Keratinocyte (primary cell): ENCODE measurements at regions not wholly inside any gene's neighbourhood (a gene's known extent, or its start where the extent isn't known, plus 50 kb on each side); places are given as distances from the start of the nearest gene placed in this dataset.
"Not testable (repeated sequence)": the region's sequence is repeated elsewhere in the genome, so short reads cannot be mapped to it uniquely, and the experiment has no call there.

ENCODE experiments used
- DNase-seq: peaks from one replicate; pipeline ENCODE4 v3.0.0-alpha.2; 2011; ENCODE audit warnings: low read depth, missing footprints, low spot score
- FAIRE-seq: peaks from 2 replicates; lab custom pipeline; 2011; peaks lifted over from hg19 to GRCh38; lab: Jason Lieb, UNC
- H2AFZ ChIP-seq: 2 replicates; pipeline ENCODE4 v1.6.0; 2012; ENCODE audit warnings: low read length, control low read depth, inconsistent platforms; ENCODE audit not compliant: control insufficient read depth
- H3K27ac ChIP-seq: 2 replicates; pipeline ENCODE4 v1.5.1; 2011; ENCODE audit warnings: low read length; ENCODE audit not compliant: control insufficient read depth, insufficient read depth
- H3K27me3 ChIP-seq: 3 replicates; pipeline ENCODE4 v1.6.0; 2011; ENCODE audit warnings: low read length; ENCODE audit not compliant: control insufficient read depth, insufficient read depth; ENCODE audit errors: extremely low read depth
- H3K36me3 ChIP-seq, 2 experiments: 2 replicates in 1 of 2; 3 replicates in 1 of 2; pipeline ENCODE4 v1.5.1; 2011; ENCODE audit warnings: low read length in 2 of 2, mild to moderate bottlenecking in 1 of 2; ENCODE audit not compliant: control insufficient read depth in 2 of 2, insufficient read depth in 2 of 2; ENCODE audit errors: extremely low read depth in 1 of 2
- H3K4me1 ChIP-seq: 3 replicates; pipeline ENCODE4 v1.5.1; 2011; ENCODE audit warnings: low read length; ENCODE audit not compliant: control insufficient read depth, insufficient read depth; ENCODE audit errors: extremely low read depth
- H3K4me2 ChIP-seq: 3 replicates; pipeline ENCODE4 v1.6.0; 2011; ENCODE audit warnings: low read depth, low read length; ENCODE audit not compliant: control insufficient read depth, insufficient read depth; ENCODE audit errors: extremely low read depth
- H3K4me3 ChIP-seq, 3 experiments: fragments of 200-600 bp in 1 of 3; sonication (generic) in 1 of 3; 2 replicates in 2 of 3; 3 replicates in 1 of 3; pipeline ENCODE4 v1.5.1; 2011 to 2016; ENCODE audit warnings: low read length in 3 of 3, mild to moderate bottlenecking in 3 of 3, control low read depth in 2 of 3, inconsistent platforms in 1 of 3, low read depth in 1 of 3, mixed read lengths in 1 of 3, mixed run types in 1 of 3, moderate library complexity in 1 of 3; ENCODE audit not compliant: control insufficient read depth in 2 of 3, insufficient read depth in 2 of 3; ENCODE audit errors: extremely low read depth in 1 of 3
- H3K79me2 ChIP-seq: 2 replicates; pipeline ENCODE4 v1.6.0; 2012; ENCODE audit warnings: low read length; ENCODE audit not compliant: control insufficient read depth, insufficient read depth
- H3K9ac ChIP-seq: 3 replicates; pipeline ENCODE4 v1.6.0; 2011; ENCODE audit warnings: low read length; ENCODE audit not compliant: control insufficient read depth, insufficient read depth; ENCODE audit errors: extremely low read depth
- H3K9me1 ChIP-seq: 3 replicates; pipeline ENCODE4 v1.6.0; 2011; ENCODE audit warnings: low read length; ENCODE audit not compliant: control insufficient read depth, insufficient read depth; ENCODE audit errors: extremely low read depth
- H3K9me3 ChIP-seq: 2 replicates; pipeline ENCODE4 v1.5.1; 2012; ENCODE audit warnings: low read depth, low read length; ENCODE audit not compliant: control insufficient read depth
- H4K20me1 ChIP-seq: 3 replicates; pipeline ENCODE4 v1.6.0; 2011; ENCODE audit warnings: low read length; ENCODE audit not compliant: control insufficient read depth, insufficient read depth; ENCODE audit errors: extremely low read depth
- EZH2 ChIP-seq: IDR thresholded peaks from one replicate; pipeline ENCODE4 v1.6.1; 2012; ENCODE audit warnings: inconsistent platforms, mild to moderate bottlenecking, low read length, moderate library complexity
- dilution Hi-C: fragments of 300-500 bp; cut with MboI; formaldehyde crosslinking; loops from one replicate; pipeline ENCODE4 v1.7.0; 2020; ENCODE audit warnings: low sequenced_read_pairs; ENCODE audit not compliant: extremely low pct_ligation_motif_present
- TF ChIP-seq, protein P1 (sequence below), 3 experiments: IDR thresholded peaks in 1 of 3; conservative IDR thresholded peaks in 1 of 3; optimal IDR thresholded peaks in 1 of 3; 2 replicates in 2 of 3; 3 replicates in 1 of 3; pipeline versions ENCODE3 to v1.5.1; 2011; ENCODE audit warnings: low read length in 3 of 3, mild to moderate bottlenecking in 3 of 3, moderate library complexity in 2 of 3, control low read depth in 1 of 3, inconsistent platforms in 1 of 3; ENCODE audit not compliant: insufficient read depth in 2 of 3; ENCODE audit errors: extremely low read depth in 1 of 3

DNA sequence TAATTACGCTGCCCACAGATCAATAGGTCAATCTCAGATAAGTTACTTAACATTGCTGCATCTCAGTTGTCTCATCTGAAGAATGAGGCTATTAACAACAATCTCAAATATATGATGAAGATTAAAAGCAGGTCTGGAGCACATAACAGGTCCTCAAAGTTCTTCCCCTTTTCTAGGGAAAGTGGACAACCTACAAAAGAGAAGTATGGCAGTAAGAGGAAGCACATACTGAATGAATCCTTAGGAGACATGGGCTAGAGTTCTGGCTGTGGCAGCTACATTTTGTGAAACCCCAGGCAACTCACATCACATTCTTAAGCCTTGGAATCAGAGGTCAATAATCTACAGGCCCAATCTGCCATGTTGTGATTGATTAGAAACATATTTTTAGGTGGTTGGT is 180.6 kb downstream of the PCTP start:
- TF ChIP-seq, protein P1, sequence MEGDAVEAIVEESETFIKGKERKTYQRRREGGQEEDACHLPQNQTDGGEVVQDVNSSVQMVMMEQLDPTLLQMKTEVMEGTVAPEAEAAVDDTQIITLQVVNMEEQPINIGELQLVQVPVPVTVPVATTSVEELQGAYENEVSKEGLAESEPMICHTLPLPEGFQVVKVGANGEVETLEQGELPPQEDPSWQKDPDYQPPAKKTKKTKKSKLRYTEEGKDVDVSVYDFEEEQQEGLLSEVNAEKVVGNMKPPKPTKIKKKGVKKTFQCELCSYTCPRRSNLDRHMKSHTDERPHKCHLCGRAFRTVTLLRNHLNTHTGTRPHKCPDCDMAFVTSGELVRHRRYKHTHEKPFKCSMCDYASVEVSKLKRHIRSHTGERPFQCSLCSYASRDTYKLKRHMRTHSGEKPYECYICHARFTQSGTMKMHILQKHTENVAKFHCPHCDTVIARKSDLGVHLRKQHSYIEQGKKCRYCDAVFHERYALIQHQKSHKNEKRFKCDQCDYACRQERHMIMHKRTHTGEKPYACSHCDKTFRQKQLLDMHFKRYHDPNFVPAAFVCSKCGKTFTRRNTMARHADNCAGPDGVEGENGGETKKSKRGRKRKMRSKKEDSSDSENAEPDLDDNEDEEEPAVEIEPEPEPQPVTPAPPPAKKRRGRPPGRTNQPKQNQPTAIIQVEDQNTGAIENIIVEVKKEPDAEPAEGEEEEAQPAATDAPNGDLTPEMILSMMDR (optimal IDR thresholded peaks at IDR 0.05 in 1 of 3, IDR thresholded peaks at IDR 0.05 in 1 of 3, conservative IDR thresholded peaks at IDR 0.05 in 1 of 3; ENCODE audit: extremely low read depth in 1 of 3, insufficient read depth in 2 of 3, low read length in 3 of 3), result no peak
- no peak for TF ChIP-seq EZH2
- H3K27ac ChIP-seq, result no peak overlapping the region
- H4K20me1 ChIP-seq, result no peaks in the 10 kb centered on the region
- dilution Hi-C loops, result no loop called here
- H3K9me1 ChIP-seq, result no peaks in the 10 kb centered on the region
- H3K27me3 ChIP-seq, result no peaks in the 10 kb centered on the region
- H3K9ac ChIP-seq, result no peak overlapping the region
- H2AFZ ChIP-seq, result no peak overlapping the region
- H3K9me3 ChIP-seq, result no peaks in the 10 kb centered on the region
- no peaks in the 10 kb centered on the region for H3K79me2 ChIP-seq
- H3K4me2 ChIP-seq, result no peak overlapping the region
- FAIRE-seq (no peak), DNase-seq (no peak)
- no peaks in the 10 kb centered on the region for H3K4me1 ChIP-seq
- no peak overlapping the region for H3K4me3 ChIP-seq
- H3K36me3 ChIP-seq, result no peaks in the 10 kb centered on the region

DNA sequence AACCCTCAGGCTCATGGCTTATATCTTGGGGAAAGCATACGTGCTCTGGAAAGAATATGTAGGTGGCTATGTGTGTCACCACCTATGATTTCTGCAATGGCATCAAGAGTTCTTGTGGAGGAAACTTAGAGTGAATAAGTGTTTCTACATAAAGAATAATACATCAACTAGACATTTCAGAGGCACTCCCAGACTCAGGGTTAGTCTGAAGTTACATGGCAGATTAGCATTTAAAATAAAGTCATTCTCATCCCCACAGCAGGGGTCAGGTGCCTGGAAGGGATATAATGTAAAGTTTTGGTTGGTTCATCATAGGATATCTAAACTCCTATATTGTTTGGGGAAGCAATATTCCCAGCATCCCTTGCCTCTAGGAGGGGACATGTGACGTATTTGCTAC is 182.1 kb downstream of the PCTP start:
- H3K9me3 ChIP-seq, result no peaks in the 10 kb centered on the region
- no peak overlapping the region for H3K27ac ChIP-seq
- H3K27me3 ChIP-seq, result no peaks in the 10 kb centered on the region
- no peaks in the 10 kb centered on the region for H4K20me1 ChIP-seq
- TF ChIP-seq, protein P1 (optimal IDR thresholded peaks at IDR 0.05 in 1 of 3, IDR thresholded peaks at IDR 0.05 in 1 of 3, conservative IDR thresholded peaks at IDR 0.05 in 1 of 3; ENCODE audit: extremely low read depth in 1 of 3, insufficient read depth in 2 of 3, low read length in 3 of 3), result no peak
- TF ChIP-seq EZH2, result no peak
- H3K79me2 ChIP-seq, result no peaks in the 10 kb centered on the region
- no peak overlapping the region for H3K9ac ChIP-seq
- DNase-seq (no peak), FAIRE-seq (no peak)
- H3K4me2 ChIP-seq, result no peak overlapping the region
- dilution Hi-C loops, result no loop called here
- H3K9me1 ChIP-seq, result no peaks in the 10 kb centered on the region
- H3K36me3 ChIP-seq, result no peaks in the 10 kb centered on the region
- no peak overlapping the region for H2AFZ ChIP-seq
- H3K4me1 ChIP-seq, result no peaks in the 10 kb centered on the region
- no peak overlapping the region for H3K4me3 ChIP-seq

DNA sequence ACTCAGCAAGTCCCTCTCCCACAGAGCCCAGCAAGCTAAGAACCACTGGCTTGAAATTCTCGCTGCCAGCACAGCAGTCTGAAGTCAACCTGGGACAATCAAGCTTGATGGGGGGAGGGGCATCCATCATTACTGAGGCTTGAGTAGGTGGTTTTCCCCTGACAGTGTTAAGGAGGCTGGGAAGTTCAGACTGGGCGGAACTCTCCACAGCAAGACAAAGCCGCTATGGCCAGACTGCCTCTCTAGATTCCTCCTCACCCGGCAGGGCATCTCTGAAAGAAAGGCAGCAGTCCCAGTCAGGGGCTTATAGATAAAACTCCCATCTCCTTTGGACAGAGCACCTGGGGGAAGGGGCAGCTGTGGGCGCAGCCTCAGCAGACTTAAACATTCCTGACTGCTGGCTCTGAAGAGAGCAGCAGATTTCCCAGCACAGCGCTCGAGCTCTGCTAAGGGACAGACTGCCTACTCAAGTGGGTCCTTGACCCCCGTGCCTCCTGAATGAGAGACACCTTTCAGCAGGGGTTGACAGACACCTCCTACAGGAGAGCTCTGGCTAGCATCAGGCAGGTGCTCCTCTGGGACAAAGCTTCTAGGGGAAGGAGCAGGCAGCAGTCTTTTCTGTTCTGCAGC is 188.4 kb downstream of the PCTP start:
- H3K9me3 ChIP-seq, H3K4me3 ChIP-seq, dilution Hi-C loops, H3K4me2 ChIP-seq, FAIRE-seq, H3K4me1 ChIP-seq, H3K79me2 ChIP-seq, H3K27ac ChIP-seq, H3K36me3 ChIP-seq, H3K9ac ChIP-seq, H3K9me1 ChIP-seq, DNase-seq, H4K20me1 ChIP-seq, H2AFZ ChIP-seq, H3K27me3 ChIP-seq: not testable (repeated sequence)
